ENCODE measurements at regions not wholly inside any gene's neighbourhood (a gene's known extent, or its start where the extent isn't known, plus 50 kb on each side); places are given as distances from the start of the nearest gene placed in this dataset.

DNA sequence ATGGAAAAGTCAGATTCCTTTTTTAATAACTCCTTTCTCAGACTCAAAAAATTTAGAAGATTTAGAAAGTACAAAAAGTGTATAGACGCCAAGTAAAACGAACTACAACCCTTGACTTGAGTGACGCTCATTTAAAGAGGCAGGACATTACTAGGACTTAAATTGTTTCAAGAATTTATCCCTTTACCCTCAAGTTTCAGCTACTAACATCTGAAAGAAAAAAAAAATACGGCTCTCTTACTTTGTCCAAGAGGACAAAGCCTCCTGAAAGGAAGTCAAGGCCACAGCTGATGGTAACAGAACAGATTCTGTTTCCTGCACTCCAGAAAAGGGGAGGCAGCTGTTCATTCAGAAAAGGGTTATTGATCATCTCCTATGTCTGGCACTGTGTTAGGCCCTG, 57.6 kb upstream of the PKDCC start:
- DNase-seq (ENCODE audit: low read depth): no peak

DNA sequence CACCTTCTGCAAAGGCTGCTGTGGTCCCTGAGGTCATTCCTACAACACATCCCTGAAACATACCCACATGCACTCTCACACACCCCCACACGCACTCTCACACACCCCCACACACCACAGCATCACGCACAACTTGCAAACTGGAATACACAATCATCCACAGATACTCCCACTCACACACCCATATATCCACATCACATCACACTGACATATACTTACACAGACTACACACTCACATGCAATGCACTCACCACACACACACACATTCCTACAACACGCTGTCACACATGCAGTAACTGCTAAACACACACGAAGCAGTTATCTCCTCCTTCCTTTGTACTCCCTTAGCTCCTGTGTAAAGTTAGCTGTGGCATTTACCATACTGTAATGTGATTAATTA, 57.1 kb upstream of the PKDCC start:
- DNase-seq (ENCODE audit: low read depth): no peak

DNA sequence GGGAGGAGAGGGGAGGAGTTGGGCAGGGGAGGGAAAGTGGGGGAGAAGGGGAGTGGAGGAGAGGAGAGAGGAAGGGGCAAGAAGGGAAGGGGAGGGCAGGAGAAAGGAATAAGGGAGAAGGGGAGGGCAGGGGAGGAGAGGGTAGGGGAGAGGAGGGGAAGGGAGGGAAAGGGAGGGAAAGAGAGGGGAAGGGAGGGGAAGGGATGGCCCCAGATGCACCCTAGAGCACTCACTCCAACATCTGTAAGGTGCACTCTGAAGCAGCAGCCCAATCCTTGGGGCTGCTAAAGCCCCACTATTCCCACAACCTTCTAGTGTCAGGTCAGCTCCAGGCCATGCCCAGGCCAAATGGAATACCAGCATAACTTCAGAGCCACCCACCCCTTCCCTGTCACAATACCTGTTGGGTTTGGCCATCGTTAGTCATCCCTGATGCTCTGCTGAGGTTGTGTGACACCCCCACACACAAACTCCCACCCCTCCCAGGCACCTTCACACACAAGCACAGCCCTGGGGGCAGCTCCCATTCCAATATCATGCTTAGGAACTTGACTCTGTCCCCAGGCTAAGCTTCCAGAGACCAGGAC, 55.7 kb upstream of the PKDCC start:
- DNase-seq (ENCODE audit: low read depth): no peak

DNA sequence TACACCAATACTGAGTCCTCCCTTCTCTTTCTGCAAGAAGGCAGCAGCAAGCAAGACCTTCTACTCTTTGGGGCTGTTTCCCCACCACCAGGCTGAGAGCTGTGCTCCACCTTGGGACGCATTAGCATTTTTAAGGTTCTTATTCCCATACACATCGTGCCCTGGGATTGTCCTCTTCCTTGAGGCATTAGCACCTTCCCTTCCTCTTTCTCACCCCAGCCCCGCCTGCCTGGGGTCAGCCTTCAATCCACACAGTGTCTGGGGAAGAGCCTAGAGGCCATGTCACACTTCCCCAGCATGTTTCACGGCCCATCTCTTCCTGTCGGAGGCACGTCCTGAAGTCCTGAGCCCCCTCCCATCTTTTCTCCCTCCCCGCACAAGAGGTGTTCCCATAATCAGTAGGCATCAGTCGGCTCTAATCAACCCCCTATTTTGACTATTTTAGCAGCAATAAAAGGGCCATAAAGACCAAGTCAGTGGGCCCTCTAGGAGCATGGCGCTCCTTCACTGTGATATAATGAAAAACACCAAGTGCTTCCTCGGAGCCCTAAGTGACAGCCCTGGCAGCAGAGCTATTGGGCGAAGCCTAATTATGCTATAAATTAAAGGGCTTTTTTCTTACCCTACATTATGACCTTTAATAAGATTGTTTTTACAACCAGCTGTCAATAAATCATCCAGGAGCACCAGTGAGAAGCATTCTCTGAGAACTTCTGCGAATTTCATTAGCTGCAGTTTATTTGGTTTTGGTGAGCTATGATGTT, 55.0 kb upstream of the PKDCC start:
- no peak for DNase-seq (ENCODE audit: low read depth)

DNA sequence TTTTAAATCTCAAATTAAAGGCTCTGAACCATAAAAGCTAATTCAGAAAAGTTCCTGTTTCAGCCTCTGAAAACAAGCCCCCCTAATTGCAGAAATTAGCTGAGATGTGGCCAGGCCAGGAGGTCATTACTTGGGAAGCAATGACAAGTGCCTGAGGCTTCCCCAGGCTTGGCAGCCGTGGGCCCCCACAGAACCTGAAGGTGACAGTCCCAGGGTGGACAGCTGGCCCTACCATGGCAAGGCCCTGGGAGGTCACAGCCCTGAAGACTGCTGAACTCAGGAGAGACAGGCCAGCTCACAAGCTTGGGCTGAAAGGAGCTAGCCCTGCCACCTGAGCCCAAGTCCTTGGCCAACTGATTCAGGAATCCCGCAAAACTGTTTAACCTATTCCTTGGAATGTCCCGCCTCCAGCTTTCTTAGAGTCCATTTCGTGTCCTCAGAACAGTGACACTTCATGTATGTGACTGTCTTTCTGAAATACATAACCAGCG, 54.3 kb upstream of the PKDCC start:
- no peak for DNase-seq (ENCODE audit: low read depth)

DNA sequence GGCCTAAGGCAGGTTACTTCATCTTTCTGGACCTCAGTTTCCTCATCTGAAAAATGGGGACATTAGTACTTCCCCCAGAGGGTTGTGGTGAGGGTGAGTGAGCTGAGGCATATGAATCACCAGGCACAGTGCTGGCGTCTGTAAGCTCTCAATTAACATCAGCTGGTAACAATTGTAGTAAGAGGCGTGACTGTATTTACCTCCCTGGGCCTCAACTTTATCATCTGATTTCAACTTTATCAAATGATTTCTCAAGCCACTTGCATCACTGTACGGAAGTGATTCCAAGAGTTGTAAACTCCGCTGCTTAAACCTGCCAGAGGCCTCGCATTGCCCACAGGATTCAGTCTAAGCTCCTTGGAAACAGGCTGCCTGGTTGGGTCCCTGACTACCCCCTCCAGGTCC, 53.6 kb upstream of the PKDCC start:
- DNase-seq (ENCODE audit: low read depth): no peak

DNA sequence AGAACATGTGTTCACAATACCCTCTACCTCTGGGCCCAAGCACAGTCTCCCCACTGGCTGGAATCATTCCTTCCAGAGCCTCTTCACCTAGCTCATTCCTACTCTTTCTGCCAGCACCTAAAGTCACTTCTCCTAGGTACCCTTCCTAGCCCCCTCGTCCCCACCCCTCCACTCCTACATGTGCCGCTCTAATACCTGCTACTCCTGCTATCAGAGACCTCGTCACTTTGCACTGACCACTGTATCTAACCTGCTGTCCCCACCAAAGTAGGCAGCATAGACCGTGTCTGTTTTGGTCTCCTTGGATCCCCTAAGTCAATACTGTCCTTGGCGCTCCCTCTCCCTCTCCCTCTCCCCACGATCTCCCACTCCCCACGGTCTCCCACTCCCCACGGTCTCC, 53.2 kb upstream of the PKDCC start:
- no peak for DNase-seq (ENCODE audit: low read depth)

DNA sequence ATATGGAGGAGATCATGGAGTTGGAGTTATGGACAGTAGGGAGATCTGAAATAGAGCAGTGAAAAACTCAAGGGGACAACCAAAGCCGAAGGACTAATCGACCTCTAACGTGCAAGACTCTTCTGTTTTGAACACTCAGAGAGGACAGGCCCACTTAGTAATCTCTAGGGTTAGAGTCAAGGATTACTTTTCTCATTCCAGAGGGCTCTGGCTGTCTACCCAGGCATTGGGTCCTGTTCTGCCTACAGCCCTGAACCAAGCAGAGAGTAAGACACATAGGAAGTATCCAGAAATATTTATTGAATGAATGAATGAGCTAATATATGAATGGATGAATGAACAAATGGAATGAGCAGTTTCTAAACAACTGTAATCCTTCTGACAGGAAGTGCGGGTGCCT, 50.3 kb upstream of the PKDCC start:
- no peak for DNase-seq (ENCODE audit: low read depth)
